MCF 10A (cell line): ENCODE measurements at regions not wholly inside any gene's neighbourhood (a gene's known extent, or its start where the extent isn't known, plus 50 kb on each side); places are given as distances from the start of the nearest gene placed in this dataset.

Source experiments
- BruUV-seq: library from RNA; stranded (reverse); fragments of 400-500 nt; replicated peaks from 2 replicates; lab custom pipeline; 2021; lab: Mats Ljungman, UMichigan
- CTCF ChIA-PET: fragments of 300-600 bp; sonication (Branson Sonifier 250); formaldehyde crosslinking; extraction: SDS; loops from one replicate; lab custom pipeline; 2021; ENCODE audit warnings: antibody characterized with exemption, inconsistent platforms; lab: Yijun Ruan, JAX
- POLR2A ChIA-PET: fragments of 300-600, 350-650 bp; sonication (Branson Sonifier 250); formaldehyde crosslinking; extraction: SDS; loops from one replicate; lab custom pipeline; 2020; ENCODE audit warnings: antibody characterized with exemption, inconsistent platforms; lab: Yijun Ruan, JAX
- DNase-seq: peaks from one replicate; pipeline ENCODE4 v3.0.0-alpha.2; 2018; ENCODE audit not compliant: unreplicated experiment
- H3K27ac Mint-ChIP-seq: one replicate; pipeline ENCODE4 v1.8.0; 2022; ENCODE audit warnings: mild to moderate bottlenecking, low read depth, mixed read lengths; ENCODE audit not compliant: unreplicated experiment
- H3K27me3 Mint-ChIP-seq: one replicate; pipeline ENCODE4 v1.8.0; 2022; ENCODE audit warnings: mixed read lengths; ENCODE audit not compliant: insufficient read depth, unreplicated experiment
- H3K36me3 Mint-ChIP-seq: one replicate; pipeline ENCODE4 v1.8.0; 2022; ENCODE audit warnings: mild to moderate bottlenecking, moderate library complexity, mixed read lengths; ENCODE audit not compliant: insufficient read depth, unreplicated experiment
- H3K4me1 Mint-ChIP-seq: one replicate; pipeline ENCODE4 v1.8.0; 2022; ENCODE audit warnings: mixed read lengths; ENCODE audit not compliant: insufficient read depth, unreplicated experiment
- H3K4me3 Mint-ChIP-seq: one replicate; pipeline ENCODE4 v1.8.0; 2022; ENCODE audit warnings: mild to moderate bottlenecking, moderate library complexity, mixed read lengths; ENCODE audit not compliant: unreplicated experiment
- H3K9me3 Mint-ChIP-seq: one replicate; pipeline ENCODE4 v1.8.0; 2022; ENCODE audit warnings: mixed read lengths; ENCODE audit not compliant: unreplicated experiment
- CTCF ChIP-seq: fragments of 200-600 bp; IDR thresholded peaks from one replicate; pipeline ENCODE4 v1.8.0; 2022; ENCODE audit warnings: antibody characterized with exemption, mild to moderate bottlenecking; ENCODE audit not compliant: unreplicated experiment
- intact Hi-C: fragments of 100-400 bp; cut with micrococcal nuclease; formaldehyde crosslinking; loops from 2 replicates; pipeline ENCODE4 v1.14.1; 2022

GRCh38 chr5:38660194-38660668, 103.8 kb upstream of the LIFR start:
- Mint-ChIP-seq H3K4me3 (no peak overlapping the region), H3K9me3 (no peaks in the 10 kb centered on the region), H3K27ac (no peak overlapping the region), H3K4me1 (no peaks in the 10 kb centered on the region), H3K27me3 (peaks cover 10% of the 10 kb centered on the region), H3K36me3 (no peaks in the 10 kb centered on the region)
- peak; percentile 85 for DNase-seq
- POLR2A ChIA-PET: interaction anchor here (1.2 kb wide), 1 partner anchor 83 kb away, joined by 3 read pairs; no protein-coding TSS in a partner anchor
- no peak for TF ChIP-seq CTCF
- CTCF ChIA-PET: no interaction called here
- BruUV-seq: no TSS peak
- intact Hi-C loops: no loop called here

GRCh38 chr5:38662090-38662489, 105.6 kb upstream of the LIFR start:
- H3K27me3 Mint-ChIP-seq: no peaks in the 10 kb centered on the region
- ChIA-PET CTCF (interaction anchor here (0.6 to 0.7 kb wide), 2 partner anchors 9 to 208 kb away, joined by 3 read pairs; no protein-coding TSS in a partner anchor), POLR2A (interaction anchor here (0.6 kb wide), 1 partner anchor 11 kb away, joined by 3 read pairs; no protein-coding TSS in a partner anchor)
- intact Hi-C loops: no loop called here
- H3K27ac Mint-ChIP-seq: no peak overlapping the region
- H3K36me3 Mint-ChIP-seq: no peaks in the 10 kb centered on the region
- TF ChIP-seq CTCF: no peak
- peaks cover 12% of the 10 kb centered on the region for H3K4me1 Mint-ChIP-seq
- no TSS peak for BruUV-seq
- no peaks in the 10 kb centered on the region for H3K9me3 Mint-ChIP-seq
- DNase-seq: no peak
- no peak overlapping the region for H3K4me3 Mint-ChIP-seq

- H3K27ac Mint-ChIP-seq: no peak overlapping the region
- no peak overlapping the region for H3K4me3 Mint-ChIP-seq
- no TSS peak for BruUV-seq
- H3K36me3 Mint-ChIP-seq: no peaks in the 10 kb centered on the region
- no peak for DNase-seq
- ChIA-PET CTCF (no interaction called here), POLR2A (interaction anchor here (0.5 to 0.6 kb wide), 2 partner anchors 95 to 1265 kb away, joined by 3 to 4 read pairs; no protein-coding TSS in a partner anchor)
- peaks cover 14% of the 10 kb centered on the region for H3K4me1 Mint-ChIP-seq
- no peaks in the 10 kb centered on the region for H3K27me3 Mint-ChIP-seq
- intact Hi-C loops: no loop called here
- no peaks in the 10 kb centered on the region for H3K9me3 Mint-ChIP-seq
- TF ChIP-seq CTCF: no peak
Observed at GRCh38 chr5:38663249-38663648, 106.8 kb upstream of the LIFR start.

- H3K27ac Mint-ChIP-seq: peak overlapping the region; percentile 43
- DNase-seq: peak; percentile 64
- H3K9me3 Mint-ChIP-seq: no peaks in the 10 kb centered on the region
- no peaks in the 10 kb centered on the region for H3K27me3 Mint-ChIP-seq
- intact Hi-C loops: loop anchor here (1.0 kb wide), 4 partner anchors 111 to 226 kb away; partner anchors contain the start of gene LIFR
- peak; percentile 49 for TF ChIP-seq CTCF
- H3K4me3 Mint-ChIP-seq: no peak overlapping the region
- H3K4me1 Mint-ChIP-seq: peaks cover 29% of the 10 kb centered on the region
- ChIA-PET POLR2A (no interaction called here), CTCF (interaction anchor here (0.9 to 2.4 kb wide), 5 partner anchors 141 to 246 kb away, joined by 3 to 15 read pairs (median 4); no protein-coding TSS in a partner anchor)
- no peaks in the 10 kb centered on the region for H3K36me3 Mint-ChIP-seq
- BruUV-seq: no TSS peak
Observed at GRCh38 chr5:38666668-38667498, 110.4 kb upstream of the LIFR start.
